HCT116 (cell line): ENCODE measurements at regions not wholly inside any gene's neighbourhood (a gene's known extent, or its start where the extent isn't known, plus 50 kb on each side); places are given as distances from the start of the nearest gene placed in this dataset.
"Not testable (repeated sequence)": the region's sequence is repeated elsewhere in the genome, so short reads cannot be mapped to it uniquely, and the experiment has no call there.

Experiments used
- ATAC-seq: fragments of 200-7000 bp; cut with Tn5 transposase; 2 replicates; pipeline ENCODE4 v1.9.1; 2020; ENCODE audit warnings: mild to moderate bottlenecking, moderate library complexity
- BruUV-seq: library from RNA; stranded (reverse); fragments of 400-500 nt; replicated peaks from 2 replicates; lab custom pipeline; 2021; lab: Mats Ljungman, UMichigan
- CTCF ChIA-PET: fragments of 300-600 bp; sonication (Branson Sonifier 250); formaldehyde crosslinking; loops from one replicate; lab custom pipeline; 2021; ENCODE audit warnings: antibody characterized with exemption; lab: Charles Lee
- POLR2A ChIA-PET: fragments of 300-600, 350-600 bp; sonication (Branson Sonifier 250); formaldehyde crosslinking; loops from one replicate; lab custom pipeline; 2021; ENCODE audit warnings: antibody characterized with exemption; lab: Charles Lee
- RAD21 ChIA-PET, 2 experiments: fragments of 300-600 bp; sonication (Branson Sonifier 250); formaldehyde crosslinking; loops; one replicate each; lab custom pipeline; 2023; ENCODE audit warnings: low total read pairs in 2 of 2; ENCODE audit not compliant: uncharacterized antibody in 2 of 2, unreplicated experiment in 2 of 2, low non-redundant PET in 1 of 2; lab: Charles Lee
- DNase-seq: peaks from one replicate; pipeline ENCODE4 v3.0.0-alpha.2; 2010; ENCODE audit warnings: low read depth, low spot score
- H2AFZ ChIP-seq: fragments of 200-600 bp; shearing (Covaris generic), sonication (generic); 2 replicates; pipeline ENCODE4 v1.6.1; 2017; ENCODE audit warnings: low read depth, mixed run types, mixed read lengths, antibody characterized with exemption, low read length; ENCODE audit not compliant: poor library complexity, severe bottlenecking
- H3K27ac ChIP-seq: 2 replicates; pipeline ENCODE4 v1.5.1; 2012; ENCODE audit warnings: low read depth, low read length
- H3K27me3 ChIP-seq: fragments of 200-600 bp; sonication (generic); 2 replicates; pipeline ENCODE4 v1.6.1; 2016; ENCODE audit warnings: mixed run types, low read length, mixed read lengths; ENCODE audit not compliant: insufficient read depth
- H3K36me3 ChIP-seq, 2 experiments: fragments of 200-500 bp in 1 of 2; fragments of 200-600 bp in 1 of 2; sonication (Bioruptor generic) in 1 of 2; sonication (generic) in 1 of 2; 2 replicates each; pipeline versions ENCODE4 v1.5.1 to v1.6.1; 2014 to 2016; ENCODE audit warnings: low read length in 2 of 2, inconsistent platforms in 1 of 2, mixed read lengths in 1 of 2, mixed run types in 1 of 2; ENCODE audit not compliant: insufficient read depth in 2 of 2, control insufficient read depth in 1 of 2
- H3K4me1 ChIP-seq, 2 experiments: fragments of 200-600 bp in 1 of 2; sonication (generic) in 1 of 2; 2 replicates each; pipeline versions ENCODE4 v1.5.1 to v1.6.1; 2012 to 2017; ENCODE audit warnings: low read length in 2 of 2, inconsistent platforms in 1 of 2, mild to moderate bottlenecking in 1 of 2, mixed read lengths in 1 of 2, mixed run types in 1 of 2, moderate library complexity in 1 of 2; ENCODE audit not compliant: insufficient read depth in 2 of 2, control insufficient read depth in 1 of 2
- H3K4me2 ChIP-seq: fragments of 200-600 bp; sonication (generic); 2 replicates; pipeline ENCODE4 v1.6.1; 2017; ENCODE audit warnings: mixed run types, low read length, mixed read lengths
- H3K4me3 ChIP-seq, 2 experiments: fragments of 200-600 bp in 1 of 2; sonication (generic) in 1 of 2; replicated peaks in 1 of 2; 2 replicates each; pipeline ENCODE4 v1.5.1; 2011 to 2016; ENCODE audit warnings: low read length in 2 of 2, control low read depth in 1 of 2, low read depth in 1 of 2, mild to moderate bottlenecking in 1 of 2, mixed read lengths in 1 of 2, mixed run types in 1 of 2
- H3K79me2 ChIP-seq: fragments of 200-600 bp; sonication (generic); 2 replicates; pipeline ENCODE4 v1.6.1; 2017; ENCODE audit warnings: mild to moderate bottlenecking, mixed run types, low read length, moderate library complexity, mixed read lengths; ENCODE audit not compliant: insufficient read depth
- H3K9ac ChIP-seq: fragments of 200-600 bp; sonication (generic); 2 replicates; pipeline ENCODE4 v1.6.1; 2016; ENCODE audit warnings: low read length, mixed read lengths
- H3K9me2 ChIP-seq: fragments of 200-600 bp; sonication (generic), shearing (Covaris generic); 2 replicates; pipeline ENCODE4 v1.6.1; 2017; ENCODE audit warnings: mixed run types, mild to moderate bottlenecking, moderate library complexity; ENCODE audit not compliant: insufficient read depth
- H3K9me3 ChIP-seq, 2 experiments: fragments of 200-500 bp in 1 of 2; fragments of 200-600 bp in 1 of 2; sonication (Bioruptor generic) in 1 of 2; sonication (generic) in 1 of 2; 2 replicates each; pipeline ENCODE4 v1.6.1; 2014 to 2017; ENCODE audit warnings: low read length in 2 of 2, mixed read lengths in 2 of 2, inconsistent platforms in 1 of 2, low read depth in 1 of 2, mild to moderate bottlenecking in 1 of 2, mixed run types in 1 of 2, moderate library complexity in 1 of 2; ENCODE audit not compliant: control insufficient read depth in 1 of 2, insufficient read depth in 1 of 2
- H4K20me1 ChIP-seq: fragments of 200-600 bp; sonication (generic), shearing (Covaris generic); 2 replicates; pipeline ENCODE4 v1.6.1; 2017; ENCODE audit warnings: mixed run types, mild to moderate bottlenecking, moderate library complexity; ENCODE audit not compliant: insufficient read depth
- ELF1 ChIP-seq: IDR thresholded peaks from 2 replicates; pipeline ENCODE4 v1.6.1; 2012; ENCODE audit warnings: low read depth, borderline replicate concordance
- FOSL1 ChIP-seq: IDR thresholded peaks from 2 replicates; pipeline ENCODE4 v1.6.1; 2012; ENCODE audit warnings: low read depth
- REST ChIP-seq: IDR thresholded peaks from 2 replicates; pipeline ENCODE4 v1.6.1; 2012; ENCODE audit warnings: low read depth
- intact Hi-C: fragments of 100-400 bp; cut with micrococcal nuclease; formaldehyde crosslinking; loops from 2 replicates; pipeline ENCODE4 v1.10.0; 2022

GRCh38 chr3:26308454-26308853 lies 314.1 kb upstream of the LRRC3B start:
- H4K20me1 ChIP-seq = no peaks in the 10 kb centered on the region
- TF ChIP-seq FOSL1 (no peak), REST (no peak), ELF1 (no peak)
- TF ChIP-seq, all 23 proteins: peak for 0
- H2AFZ ChIP-seq = no peak overlapping the region
- intact Hi-C loops = no loop called here
- H3K27ac ChIP-seq = no peak overlapping the region
- RAD21 ChIA-PET = no interaction called here
- POLR2A ChIA-PET = no interaction called here
- no peaks in the 10 kb centered on the region for H3K79me2 ChIP-seq
- no peaks in the 10 kb centered on the region for H3K36me3 ChIP-seq
- H3K27me3 ChIP-seq = no peaks in the 10 kb centered on the region
- H3K4me3 ChIP-seq = no peak overlapping the region
- H3K9me2 ChIP-seq = no peaks in the 10 kb centered on the region
- peaks cover 0 to 6% of the 10 kb centered on the region in 2 experiments; a peak in 2 of 4 replicates for H3K9me3 ChIP-seq
- H3K9ac ChIP-seq = no peak overlapping the region
- DNase-seq = no peak
- H3K4me1 ChIP-seq = no peaks in the 10 kb centered on the region
- no peak overlapping the region for H3K4me2 ChIP-seq
- no TSS peak for BruUV-seq
- CTCF ChIA-PET = no interaction called here
- ATAC-seq = no peak

- H3K4me2 ChIP-seq, H4K20me1 ChIP-seq, H3K9ac ChIP-seq, BruUV-seq, H3K4me1 ChIP-seq, H3K79me2 ChIP-seq, intact Hi-C loops, H2AFZ ChIP-seq, ATAC-seq, POLR2A ChIA-PET, RAD21 ChIA-PET, H3K36me3 ChIP-seq, H3K9me2 ChIP-seq, H3K27ac ChIP-seq, H3K4me3 ChIP-seq, H3K27me3 ChIP-seq, H3K9me3 ChIP-seq, CTCF ChIA-PET, DNase-seq: not testable (repeated sequence)
- 0 out of 2 replicates have a peak, but pooled peaks have one; percentile 9 for TF ChIP-seq FOSL1
Observed at GRCh38 chr3:26309536-26309935, 313.0 kb upstream of the LRRC3B start.
